ENCODE measurements at regions not wholly inside any gene's neighbourhood (a gene's known extent, or its start where the extent isn't known, plus 50 kb on each side); places are given as distances from the start of the nearest gene placed in this dataset.

DNA sequence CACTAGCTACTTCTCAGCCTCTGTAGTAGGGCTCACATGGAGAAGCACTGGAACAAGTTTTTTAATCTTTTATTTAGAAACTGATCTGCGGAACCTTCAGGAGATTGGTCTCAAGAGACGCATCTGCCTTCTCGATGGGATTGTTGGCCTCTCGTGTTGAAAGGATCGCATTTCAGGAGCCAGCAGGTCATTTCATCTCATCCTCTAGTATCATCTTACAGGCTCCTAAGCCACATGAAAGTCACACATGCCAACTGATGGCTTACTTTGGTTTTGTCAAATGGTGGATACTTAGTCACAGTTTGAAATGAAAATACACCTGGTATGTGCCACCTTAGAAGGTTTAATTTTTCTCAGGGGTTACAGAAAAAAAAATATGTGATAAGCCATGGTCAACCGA lies 1703.6 kb downstream of the EFNB2 start (continued):
- no peak for TF ChIP-seq CHD7 (IDR thresholded peaks at IDR 0.05; ENCODE audit: insufficient replicate concordance, low read length)
- TF ChIP-seq GABPA (IDR thresholded peaks at IDR 0.05; ENCODE audit: borderline replicate concordance, insufficient read depth, low read length), result no peak
